Esophagus muscularis mucosa (tissue), 4 donors: ENCODE measurements at regions not wholly inside any gene's neighbourhood (a gene's known extent, or its start where the extent isn't known, plus 50 kb on each side); places are given as distances from the start of the nearest gene placed in this dataset.

Experiments used
- DNase-seq: peaks from one replicate; pipeline ENCODE4 v3.0.0-alpha.2; 2017; ENCODE audit errors: extremely low spot score
- H3K27ac ChIP-seq, 4 donors: fragments of 200-600 bp; sonication (generic); replicated peaks in 1 of 4; 1 replicate in 3 of 4; 2 replicates in 1 of 4; pipeline ENCODE4 v1.5.1; 2016 to 2019; ENCODE audit warnings: mild to moderate bottlenecking in 1 of 4
- H3K27me3 ChIP-seq, 4 donors: fragments of 200-600 bp; sonication (generic); one replicate each; pipeline versions ENCODE4 v1.5.1 to v1.6.0; 2016 to 2019
- H3K36me3 ChIP-seq, 4 donors: fragments of 200-600 bp; sonication (generic); one replicate each; pipeline ENCODE4 v1.5.1; 2016 to 2019
- H3K4me1 ChIP-seq, 4 donors: fragments of 200-600 bp; sonication (generic); one replicate each; pipeline ENCODE4 v1.5.1; 2016 to 2019
- H3K4me3 ChIP-seq, 4 donors: fragments of 200-600 bp; sonication (generic); 1 replicate in 2 of 4; 2 replicates in 2 of 4; pipeline ENCODE4 v1.5.1; 2016 to 2019; ENCODE audit warnings: mild to moderate bottlenecking in 4 of 4, moderate library complexity in 1 of 4
- H3K9me3 ChIP-seq, 4 donors: fragments of 200-600 bp; sonication (generic); 1 replicate in 3 of 4; 2 replicates in 1 of 4; pipeline ENCODE4 v1.5.1; 2016 to 2019
- EP300 ChIP-seq: sonication (generic); formaldehyde crosslinking; IDR thresholded peaks from one replicate; pipeline ENCODE4 v1.6.1; 2017; ENCODE audit warnings: antibody characterized with exemption
- POLR2A ChIP-seq: fragments of 450-650 bp; IDR thresholded peaks from one replicate; pipeline ENCODE4 v1.6.1; 2017; ENCODE audit warnings: antibody characterized with exemption, moderate library complexity, mild to moderate bottlenecking, low read depth
- POLR2AphosphoS5 ChIP-seq, 2 donors: sonication (generic); formaldehyde crosslinking; IDR thresholded peaks; one replicate each; pipeline ENCODE4 v1.6.1; 2017; ENCODE audit warnings: antibody characterized with exemption in 2 of 2
- WGBS: methylation state at CpG from one replicate; pipeline ENCODE4 v1.1.5; 2018; 5-methylcytosine and 5-hydroxymethylcytosine counted together
- intact Hi-C: fragments of 100-400 bp; cut with DNase I; formaldehyde crosslinking; loops from one replicate; pipeline ENCODE4 v1.15.1; 2023
- TF ChIP-seq, protein P1 (sequence below), 3 experiments: fragments of 200-600 bp in 2 of 3; fragments of 450-650 bp in 1 of 3; sonication (generic) in 2 of 3; IDR thresholded peaks; one replicate each; pipeline ENCODE4 v1.5.1; 2017 to 2019; ENCODE audit warnings: antibody characterized with exemption in 3 of 3, mild to moderate bottlenecking in 2 of 3, moderate library complexity in 1 of 3

DNA sequence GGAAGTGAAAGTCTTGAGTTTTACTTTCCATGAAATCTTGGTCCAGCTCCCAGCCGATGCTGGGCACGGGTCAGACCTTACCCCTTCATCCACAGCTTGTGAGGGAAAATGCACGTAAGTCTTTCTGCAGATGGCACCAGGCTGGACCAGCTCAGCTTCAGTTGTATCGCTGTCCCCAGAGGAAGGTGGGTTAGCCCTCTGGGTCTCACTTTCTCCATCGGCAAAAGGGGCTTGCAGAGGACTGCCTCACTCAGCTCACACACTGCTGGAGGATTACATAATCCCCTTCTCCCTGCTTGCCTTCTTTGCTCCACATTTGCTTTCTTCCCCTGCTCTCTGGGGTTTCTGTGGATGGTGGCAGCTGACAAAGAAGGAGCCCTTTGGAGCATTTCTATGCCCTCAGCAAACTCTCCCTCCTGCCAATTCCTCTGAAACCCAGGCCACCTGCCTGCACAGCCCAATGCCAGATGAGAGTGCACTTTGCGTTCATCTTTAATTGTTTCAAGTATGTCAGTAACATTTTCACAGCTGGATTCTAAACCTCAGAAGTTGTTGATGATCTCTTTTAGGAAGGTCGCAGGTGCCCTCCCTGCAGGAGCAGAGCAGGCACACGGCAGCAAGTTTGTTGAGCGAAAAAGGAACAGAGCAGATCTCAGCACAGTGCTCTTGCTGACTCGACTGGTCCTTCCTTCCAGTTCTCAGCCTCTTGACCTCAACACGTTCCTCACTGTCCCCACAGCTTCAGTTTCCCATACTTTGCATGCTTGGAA, 155.6 kb upstream of the GLI2 start:
- 85% methylated on average over 11 of the region's 11 CpGs for WGBS
- Histone ChIP-seq H3K4me1 (peaks cover 10 to 15% (median 12%) of the 10 kb centered on the region in 4 donors), H3K9me3 (peaks cover 0 to 7% (median 0%) of the 10 kb centered on the region in 4 donors), H3K36me3 (no peaks in the 10 kb centered on the region), H3K27ac (no peak overlapping the region), H3K27me3 (peaks cover 0 to 13% (median 0%) of the 10 kb centered on the region in 4 donors), H3K4me3 (no peak overlapping the region)
- no peak for DNase-seq
- TF ChIP-seq POLR2A (no peak), EP300 (no peak), POLR2AphosphoS5 (IDR thresholded peaks at IDR 0.05) (no peak)
- TF ChIP-seq, protein P1, sequence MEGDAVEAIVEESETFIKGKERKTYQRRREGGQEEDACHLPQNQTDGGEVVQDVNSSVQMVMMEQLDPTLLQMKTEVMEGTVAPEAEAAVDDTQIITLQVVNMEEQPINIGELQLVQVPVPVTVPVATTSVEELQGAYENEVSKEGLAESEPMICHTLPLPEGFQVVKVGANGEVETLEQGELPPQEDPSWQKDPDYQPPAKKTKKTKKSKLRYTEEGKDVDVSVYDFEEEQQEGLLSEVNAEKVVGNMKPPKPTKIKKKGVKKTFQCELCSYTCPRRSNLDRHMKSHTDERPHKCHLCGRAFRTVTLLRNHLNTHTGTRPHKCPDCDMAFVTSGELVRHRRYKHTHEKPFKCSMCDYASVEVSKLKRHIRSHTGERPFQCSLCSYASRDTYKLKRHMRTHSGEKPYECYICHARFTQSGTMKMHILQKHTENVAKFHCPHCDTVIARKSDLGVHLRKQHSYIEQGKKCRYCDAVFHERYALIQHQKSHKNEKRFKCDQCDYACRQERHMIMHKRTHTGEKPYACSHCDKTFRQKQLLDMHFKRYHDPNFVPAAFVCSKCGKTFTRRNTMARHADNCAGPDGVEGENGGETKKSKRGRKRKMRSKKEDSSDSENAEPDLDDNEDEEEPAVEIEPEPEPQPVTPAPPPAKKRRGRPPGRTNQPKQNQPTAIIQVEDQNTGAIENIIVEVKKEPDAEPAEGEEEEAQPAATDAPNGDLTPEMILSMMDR (IDR thresholded peaks at IDR 0.05) = no peak
- intact Hi-C loops = no loop called here

DNA sequence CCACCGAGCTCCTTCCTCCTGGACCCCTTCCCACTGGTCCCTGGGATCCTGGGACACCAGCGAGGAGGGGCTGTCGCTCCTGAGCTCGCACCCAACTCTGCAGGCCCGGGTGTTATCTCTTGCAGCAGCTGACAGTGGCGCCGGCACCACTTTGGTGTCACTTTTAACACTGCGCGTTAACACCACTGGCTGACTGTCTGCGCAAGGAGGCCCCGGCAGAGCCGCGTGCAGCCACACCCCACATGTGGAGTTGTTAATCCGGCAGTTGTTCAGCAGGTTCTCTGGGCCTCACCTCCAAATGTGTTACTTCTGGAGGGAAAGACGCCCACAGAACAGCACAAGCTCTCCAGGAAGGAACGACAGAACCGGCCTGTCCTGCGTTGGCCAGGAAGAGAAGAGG, 155.0 kb upstream of the GLI2 start:
- H3K27me3 ChIP-seq = peaks cover 0 to 16% (median 0%) of the 10 kb centered on the region in 4 donors
- TF ChIP-seq, protein P1 (IDR thresholded peaks at IDR 0.05) = no peak
- TF ChIP-seq POLR2AphosphoS5 (IDR thresholded peaks at IDR 0.05) (no peak), EP300 (no peak), POLR2A (no peak)
- no peak overlapping the region for H3K27ac ChIP-seq
- no peak overlapping the region for H3K4me3 ChIP-seq
- H3K36me3 ChIP-seq = no peaks in the 10 kb centered on the region
- peaks cover 0 to 11% (median 0%) of the 10 kb centered on the region in 4 donors for H3K9me3 ChIP-seq
- 77% methylated on average over 18 of the region's 18 CpGs for WGBS
- intact Hi-C loops = no loop called here
- H3K4me1 ChIP-seq = peaks cover 10 to 15% (median 12%) of the 10 kb centered on the region in 4 donors
- no peak for DNase-seq

DNA sequence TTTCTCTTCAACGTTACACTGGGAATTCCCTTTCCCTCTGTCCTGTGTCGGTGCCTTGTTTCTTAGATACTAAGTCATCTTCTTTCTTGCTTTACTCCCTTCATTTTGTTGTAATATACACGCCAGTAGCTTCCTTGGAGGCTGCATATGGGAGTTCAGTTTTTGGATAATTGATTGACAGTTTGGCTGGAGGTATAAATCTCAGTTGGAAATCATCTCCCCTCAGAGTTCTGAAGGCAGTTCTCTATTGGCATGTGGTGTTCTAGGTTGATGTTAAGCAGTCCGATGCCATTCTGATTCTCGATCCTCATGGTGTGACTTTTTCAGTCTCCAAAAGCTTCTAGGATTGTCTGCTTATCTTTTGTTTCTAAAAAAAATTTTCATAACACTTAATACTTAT, 152.5 kb upstream of the GLI2 start:
- no peak for DNase-seq
- H3K27me3 ChIP-seq = peaks cover 0 to 31% (median 7%) of the 10 kb centered on the region in 4 donors
- H3K36me3 ChIP-seq = no peaks in the 10 kb centered on the region
- peaks cover 0 to 11% (median 0%) of the 10 kb centered on the region in 4 donors for H3K9me3 ChIP-seq
- H3K4me1 ChIP-seq = peaks cover 0 to 16% (median 11%) of the 10 kb centered on the region in 4 donors
- TF ChIP-seq POLR2A (no peak), POLR2AphosphoS5 (IDR thresholded peaks at IDR 0.05) (no peak), EP300 (no peak)
- TF ChIP-seq, protein P1 (IDR thresholded peaks at IDR 0.05) = no peak
- WGBS = 97% methylated on average over 5 of the region's 5 CpGs
- H3K27ac ChIP-seq = no peak overlapping the region
- intact Hi-C loops = no loop called here
- no peak overlapping the region for H3K4me3 ChIP-seq

DNA sequence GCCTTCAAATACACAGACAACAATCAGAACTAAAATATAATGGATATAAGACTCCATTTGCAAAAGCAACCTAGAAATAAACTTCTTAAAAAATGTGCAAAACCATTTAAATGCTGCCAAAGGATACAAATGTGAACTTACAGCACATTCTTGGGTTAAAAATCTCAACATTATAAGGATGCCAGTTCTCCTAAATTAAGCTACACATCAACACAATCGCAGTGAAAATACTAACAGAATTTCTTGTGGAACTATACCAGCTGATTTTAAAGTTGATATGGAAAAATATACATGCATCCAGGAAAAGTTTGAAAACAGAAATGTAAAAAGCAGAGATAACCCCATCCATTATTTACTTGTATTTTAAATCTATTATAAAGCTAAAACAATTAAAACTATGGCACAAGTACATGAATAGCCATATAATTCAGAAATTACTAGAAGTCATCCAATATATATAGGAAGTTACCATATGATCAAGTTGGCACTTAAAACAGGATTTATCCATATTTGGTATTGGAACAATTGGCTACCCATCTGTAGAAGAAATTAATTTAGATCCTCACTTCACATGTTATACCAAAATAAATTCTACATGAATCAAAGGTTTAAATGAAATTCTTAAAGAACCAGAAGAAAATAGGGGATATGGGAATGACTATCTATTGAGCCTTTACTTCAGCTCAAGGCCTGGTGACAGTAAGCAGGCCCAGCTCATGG, 151.7 kb upstream of the GLI2 start:
- no peak for DNase-seq
- 92% methylated on average over 1 of the region's 1 CpG for WGBS

More for the DNA sequence above, 151.7 kb upstream of the GLI2 start:
- TF ChIP-seq, protein P1 (IDR thresholded peaks at IDR 0.05) = no peak
- TF ChIP-seq POLR2AphosphoS5 (IDR thresholded peaks at IDR 0.05) (no peak), POLR2A (no peak), EP300 (no peak)
- Histone ChIP-seq H3K27me3 (peaks cover 0 to 40% (median 9%) of the 10 kb centered on the region in 4 donors), H3K36me3 (no peaks in the 10 kb centered on the region), H3K9me3 (peaks cover 0 to 11% (median 0%) of the 10 kb centered on the region in 4 donors), H3K27ac (no peak overlapping the region), H3K4me3 (no peak overlapping the region), H3K4me1 (peaks cover 0 to 16% (median 11%) of the 10 kb centered on the region in 4 donors)
- intact Hi-C loops = no loop called here
